Heart left ventricle (tissue), 16 donors: ENCODE measurements at regions not wholly inside any gene's neighbourhood (a gene's known extent, or its start where the extent isn't known, plus 50 kb on each side); places are given as distances from the start of the nearest gene placed in this dataset.

ENCODE experiments used
- ATAC-seq, 4 donors: fragments of 200-7000 bp; cut with Tn5 transposase; one replicate each; pipeline ENCODE4 v1.9.1; 2020 to 2022; ENCODE audit warnings: moderate library complexity in 4 of 4, mild to moderate bottlenecking in 3 of 4, moderate number of reproducible peaks in 1 of 4
- DNase-seq, 5 donors: peaks; one replicate each; pipeline ENCODE4 v3.0.0-alpha.2; 2020
- H3K27ac ChIP-seq, 12 donors: fragments of 200-600 bp; sonication (generic) in 4 of 12; one replicate each; pipeline versions ENCODE4 v1.5.0 to v1.8.0; 2016 to 2022; ENCODE audit warnings: mild to moderate bottlenecking in 2 of 12
- H3K27me3 ChIP-seq, 9 donors: fragments of 200-600 bp; sonication (generic) in 2 of 9; one replicate each; pipeline versions ENCODE4 v1.5.1 to v1.8.0; 2016 to 2022; ENCODE audit warnings: mild to moderate bottlenecking in 3 of 9
- H3K36me3 ChIP-seq, 9 donors: fragments of 200-600 bp; sonication (generic) in 2 of 9; one replicate each; pipeline versions ENCODE4 v1.5.0 to v1.8.0; 2018 to 2022; ENCODE audit warnings: mild to moderate bottlenecking in 2 of 9
- H3K4me1 ChIP-seq, 12 donors: fragments of 200-600 bp; sonication (generic) in 4 of 12; one replicate each; pipeline versions ENCODE4 v1.5.0 to v1.8.0; 2016 to 2022; ENCODE audit warnings: mild to moderate bottlenecking in 3 of 12
- H3K4me3 ChIP-seq, 12 donors: fragments of 200-600 bp; sonication (generic) in 4 of 12; one replicate each; pipeline versions ENCODE4 v1.5.0 to v1.8.0; 2017 to 2022; ENCODE audit warnings: mild to moderate bottlenecking in 9 of 12, moderate library complexity in 4 of 12
- H3K9me3 ChIP-seq, 12 donors: fragments of 200-600 bp; sonication (generic) in 4 of 12; one replicate each; pipeline versions ENCODE4 v1.5.0 to v1.8.0; 2016 to 2022; ENCODE audit warnings: mild to moderate bottlenecking in 1 of 12
- POLR2A ChIP-seq, 2 donors: fragments of 450-650 bp; IDR thresholded peaks; one replicate each; pipeline ENCODE4 v1.6.1; 2017; ENCODE audit warnings: antibody characterized with exemption in 2 of 2, mild to moderate bottlenecking in 2 of 2, moderate library complexity in 2 of 2
- WGBS, 4 donors: extraction: QIAGEN DNeasy Blood & Tissue Kit in 2 of 4; methylation state at CpG; one replicate each; pipeline versions ENCODE4 v1.1.5 to v1.1.7; 2013 to 2018; 5-methylcytosine and 5-hydroxymethylcytosine counted together
- intact Hi-C, 10 donors: fragments of 100-400 bp; cut with DNase I; formaldehyde crosslinking; loops; one replicate each; pipeline versions ENCODE4 v1.11.1 to v1.14.2; 2022
- TF ChIP-seq, protein P1 (sequence below), 12 donors: fragments of 200-600 bp; sonication (generic) in 4 of 12; IDR thresholded peaks; one replicate each; pipeline versions ENCODE4 v1.5.0 to v1.8.0; 2018 to 2022; ENCODE audit warnings: antibody characterized with exemption in 12 of 12, mild to moderate bottlenecking in 5 of 12
- donor health status: ischemic (EF 13 %, LVEDD 7.1; RV severe dilation, severe dysfunction).
- donor health status: healthy with polysubstance abuse.
- donor health status: DM: no; HTN: yes; CAD: no.
- donor health status: DM: no; HTN: no; CAD: no.
- donor health status: ischemic (EF 25% LVEDD 6.9; RV normal size, moderate dysfunction).
- donor health status: ischemic (EF 25% LVEDD 5.7; RV mildly dilated, moderate dysfunction).
- donor health status: healthy.
- donor health status: DM: yes; HTN: yes; CAD: no.
- donor health status: ischemic (EF 35%, LVEDD 5.7; RV mildly dilated, moderate dysfunction).
- donor health status: nonischemic (EF 11% LVEDD 7.7; RV severe dilation, severe dysfunction).
- donor health status: DM: yes; HTN: yes; CAD: no.
- donor health status: PGD.
- donor health status: ischemic (EF 29% LVEDD 5.4; RV normal size, mild dysfunction).
- donor health status: nonischemic (EF 23%, LVEDD 6.1; RV moderate dilation, normal function).

DNA sequence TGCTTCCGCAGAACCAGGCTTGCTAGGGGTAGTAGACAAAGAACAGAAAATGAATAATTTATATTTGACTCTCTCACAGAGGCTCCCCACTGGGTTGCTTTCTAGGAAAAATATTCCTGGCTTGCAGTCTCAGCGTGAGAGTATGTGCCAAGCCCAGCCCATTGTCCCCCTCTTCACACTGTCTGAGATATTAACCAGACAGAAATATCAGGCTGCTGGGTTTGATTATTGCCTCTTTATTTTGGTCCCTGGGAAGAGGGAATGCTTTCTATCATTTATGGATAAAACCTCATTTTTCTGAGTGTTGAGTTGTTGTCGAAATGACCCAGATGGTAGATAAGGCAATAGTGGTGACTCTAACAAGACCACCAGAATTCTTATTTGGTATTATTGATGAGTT is 367.9 kb downstream of the METTL15 start:
- Histone ChIP-seq H3K9me3 (no peaks in the 10 kb centered on the region), H3K27me3 (no peaks in the 10 kb centered on the region), H3K4me1 (peaks cover 0 to 17% (median 0%) of the 10 kb centered on the region in 12 donors), H3K4me3 (no peak overlapping the region), H3K36me3 (no peaks in the 10 kb centered on the region), H3K27ac (no peak overlapping the region)
- WGBS, 4 donors: 10 to 18% (median 16%) methylated on average over 3 of the region's 3 CpGs
- DNase-seq (peak in 4 of 5 donors; percentile 9 to 38 (median 21)), ATAC-seq (peak; percentile 71 to 96 (median 94))
- TF ChIP-seq, protein P1, sequence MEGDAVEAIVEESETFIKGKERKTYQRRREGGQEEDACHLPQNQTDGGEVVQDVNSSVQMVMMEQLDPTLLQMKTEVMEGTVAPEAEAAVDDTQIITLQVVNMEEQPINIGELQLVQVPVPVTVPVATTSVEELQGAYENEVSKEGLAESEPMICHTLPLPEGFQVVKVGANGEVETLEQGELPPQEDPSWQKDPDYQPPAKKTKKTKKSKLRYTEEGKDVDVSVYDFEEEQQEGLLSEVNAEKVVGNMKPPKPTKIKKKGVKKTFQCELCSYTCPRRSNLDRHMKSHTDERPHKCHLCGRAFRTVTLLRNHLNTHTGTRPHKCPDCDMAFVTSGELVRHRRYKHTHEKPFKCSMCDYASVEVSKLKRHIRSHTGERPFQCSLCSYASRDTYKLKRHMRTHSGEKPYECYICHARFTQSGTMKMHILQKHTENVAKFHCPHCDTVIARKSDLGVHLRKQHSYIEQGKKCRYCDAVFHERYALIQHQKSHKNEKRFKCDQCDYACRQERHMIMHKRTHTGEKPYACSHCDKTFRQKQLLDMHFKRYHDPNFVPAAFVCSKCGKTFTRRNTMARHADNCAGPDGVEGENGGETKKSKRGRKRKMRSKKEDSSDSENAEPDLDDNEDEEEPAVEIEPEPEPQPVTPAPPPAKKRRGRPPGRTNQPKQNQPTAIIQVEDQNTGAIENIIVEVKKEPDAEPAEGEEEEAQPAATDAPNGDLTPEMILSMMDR (IDR thresholded peaks at IDR 0.05): no peak
- TF ChIP-seq POLR2A (IDR thresholded peaks at IDR 0.05): no peak
- intact Hi-C loops: no loop called here

DNA sequence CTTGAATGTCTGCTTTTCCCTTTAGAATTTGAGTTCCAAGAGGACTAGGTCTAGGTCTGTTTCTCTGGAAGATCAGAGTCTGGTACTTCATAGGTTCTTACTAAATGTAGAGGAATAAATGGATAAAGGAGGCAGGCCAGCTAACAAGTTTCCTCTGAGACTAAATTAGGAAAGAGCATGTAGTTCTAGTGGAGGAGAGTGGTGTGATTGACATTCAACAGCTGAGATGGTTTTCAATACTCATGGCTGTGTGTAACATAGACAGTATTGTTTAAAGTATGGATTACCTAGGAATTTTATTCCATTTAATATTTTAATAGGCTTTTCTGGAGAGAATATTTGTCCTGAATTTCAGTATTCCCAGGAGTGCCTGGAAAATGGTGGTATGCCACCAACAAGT is 364.7 kb downstream of the METTL15 start:
- no peaks in the 10 kb centered on the region for H3K9me3 ChIP-seq
- H3K36me3 ChIP-seq: no peaks in the 10 kb centered on the region
- intact Hi-C loops: no loop called here
- H3K4me3 ChIP-seq: no peak overlapping the region
- H3K4me1 ChIP-seq: peaks cover 0 to 17% (median 0%) of the 10 kb centered on the region in 12 donors
- TF ChIP-seq POLR2A (IDR thresholded peaks at IDR 0.05): no peak
- TF ChIP-seq, protein P1 (IDR thresholded peaks at IDR 0.05): no peak
- peak in 1 of 4 donors; percentile 78 for ATAC-seq
- no peaks in the 10 kb centered on the region for H3K27me3 ChIP-seq
- DNase-seq: no peak
- no peak overlapping the region for H3K27ac ChIP-seq

GRCh38 chr11:28471537-28471936 is 363.3 kb downstream of the METTL15 start:
- H3K4me1 ChIP-seq: peaks cover 0 to 14% (median 0%) of the 10 kb centered on the region in 12 donors
- DNase-seq (no peak), ATAC-seq (no peak)
- no peak overlapping the region for H3K27ac ChIP-seq
- no peaks in the 10 kb centered on the region for H3K36me3 ChIP-seq
- TF ChIP-seq, protein P1 (IDR thresholded peaks at IDR 0.05): no peak
- TF ChIP-seq POLR2A (IDR thresholded peaks at IDR 0.05): no peak
- H3K27me3 ChIP-seq: no peaks in the 10 kb centered on the region
- H3K4me3 ChIP-seq: no peak overlapping the region
- intact Hi-C loops: no loop called here
- no peaks in the 10 kb centered on the region for H3K9me3 ChIP-seq

DNA sequence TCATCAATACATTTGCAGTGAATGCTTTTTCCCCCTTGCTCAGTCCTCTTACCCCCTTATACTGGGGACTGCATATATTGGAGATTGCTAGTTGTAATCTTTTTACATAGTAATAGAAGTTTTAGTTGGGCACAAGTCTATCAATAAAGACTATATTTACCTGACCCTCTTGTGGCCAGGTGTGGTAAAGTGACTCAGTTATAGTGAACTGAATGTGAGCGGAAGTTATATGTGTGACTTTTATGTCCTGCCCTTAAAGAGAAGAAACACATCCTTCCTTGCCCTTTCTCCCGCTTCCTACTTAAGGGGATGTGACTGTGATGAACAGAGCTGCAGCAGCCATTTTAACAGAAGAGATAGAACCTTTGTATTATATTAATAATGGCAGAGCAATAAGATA is 362.0 kb downstream of the METTL15 start:
- Histone ChIP-seq H3K36me3 (no peaks in the 10 kb centered on the region), H3K27ac (no peak overlapping the region), H3K27me3 (no peaks in the 10 kb centered on the region), H3K9me3 (no peaks in the 10 kb centered on the region), H3K4me1 (peaks cover 0 to 8% (median 0%) of the 10 kb centered on the region in 12 donors), H3K4me3 (no peak overlapping the region)
- no peak for DNase-seq
- 94 to 98% (median 98%) methylated on average over 2 of the region's 2 CpGs for WGBS, 4 donors
- TF ChIP-seq POLR2A (IDR thresholded peaks at IDR 0.05): no peak
- TF ChIP-seq, protein P1 (IDR thresholded peaks at IDR 0.05): no peak
- no peak for ATAC-seq
- intact Hi-C loops: no loop called here
